Adrenal gland (tissue), 5 donors: ENCODE measurements at regions not wholly inside any gene's neighbourhood (a gene's known extent, or its start where the extent isn't known, plus 50 kb on each side); places are given as distances from the start of the nearest gene placed in this dataset.

Experiments used
- POLR2A ChIP-seq, 2 donors: fragments of 450-650 bp; IDR thresholded peaks; one replicate each; pipeline ENCODE4 v1.6.1; 2017; ENCODE audit warnings: antibody characterized with exemption in 2 of 2, mild to moderate bottlenecking in 2 of 2, moderate library complexity in 1 of 2
- TF ChIP-seq, protein P1 (sequence below), 6 experiments: fragments of 450-650 bp in 4 of 6; fragments of 200-600 bp in 2 of 6; sonication (generic) in 1 of 6; IDR thresholded peaks; 1 replicate in 5 of 6; 2 replicates in 1 of 6; pipeline versions ENCODE4 v1.5.1 to v1.8.0; 2016 to 2021; ENCODE audit warnings: antibody characterized with exemption in 6 of 6, mild to moderate bottlenecking in 2 of 6, moderate library complexity in 1 of 6
- donor health status: DM: no; HTN: no; CAD: no.

GRCh38 chr1:218553197-218553596 is 208.1 kb downstream of the TGFB2 start:
- TF ChIP-seq, protein P1, sequence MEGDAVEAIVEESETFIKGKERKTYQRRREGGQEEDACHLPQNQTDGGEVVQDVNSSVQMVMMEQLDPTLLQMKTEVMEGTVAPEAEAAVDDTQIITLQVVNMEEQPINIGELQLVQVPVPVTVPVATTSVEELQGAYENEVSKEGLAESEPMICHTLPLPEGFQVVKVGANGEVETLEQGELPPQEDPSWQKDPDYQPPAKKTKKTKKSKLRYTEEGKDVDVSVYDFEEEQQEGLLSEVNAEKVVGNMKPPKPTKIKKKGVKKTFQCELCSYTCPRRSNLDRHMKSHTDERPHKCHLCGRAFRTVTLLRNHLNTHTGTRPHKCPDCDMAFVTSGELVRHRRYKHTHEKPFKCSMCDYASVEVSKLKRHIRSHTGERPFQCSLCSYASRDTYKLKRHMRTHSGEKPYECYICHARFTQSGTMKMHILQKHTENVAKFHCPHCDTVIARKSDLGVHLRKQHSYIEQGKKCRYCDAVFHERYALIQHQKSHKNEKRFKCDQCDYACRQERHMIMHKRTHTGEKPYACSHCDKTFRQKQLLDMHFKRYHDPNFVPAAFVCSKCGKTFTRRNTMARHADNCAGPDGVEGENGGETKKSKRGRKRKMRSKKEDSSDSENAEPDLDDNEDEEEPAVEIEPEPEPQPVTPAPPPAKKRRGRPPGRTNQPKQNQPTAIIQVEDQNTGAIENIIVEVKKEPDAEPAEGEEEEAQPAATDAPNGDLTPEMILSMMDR (IDR thresholded peaks at IDR 0.05) = no peak
- TF ChIP-seq POLR2A (IDR thresholded peaks at IDR 0.05) = no peak
